ENCODE measurements at regions not wholly inside any gene's neighbourhood (a gene's known extent, or its start where the extent isn't known, plus 50 kb on each side); places are given as distances from the start of the nearest gene placed in this dataset.
"Not testable (repeated sequence)": the region's sequence is repeated elsewhere in the genome, so short reads cannot be mapped to it uniquely, and the experiment has no call there.

DNA sequence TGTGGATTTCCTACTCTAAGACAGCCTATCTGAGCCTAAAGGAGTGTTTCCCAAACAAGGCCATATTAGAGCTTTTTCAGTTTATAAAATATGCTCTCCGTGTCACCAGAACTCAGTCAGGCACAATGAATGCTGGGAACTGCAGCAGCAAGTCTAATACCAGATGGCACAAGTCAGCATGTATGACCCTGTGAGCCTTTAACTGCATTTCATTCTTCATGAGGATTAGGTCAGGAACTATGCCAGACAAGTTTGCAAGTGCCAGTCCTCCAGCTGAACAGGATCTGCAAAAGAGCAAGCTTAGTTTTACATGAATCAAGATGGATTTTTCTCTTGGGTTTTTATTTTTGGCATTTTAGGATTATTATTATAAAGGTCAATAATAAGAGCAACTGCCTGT, 66.7 kb upstream of the SAMD5 start:
- H3K36me3 ChIP-seq: no peaks in the 10 kb centered on the region
- H3K27ac ChIP-seq: no peak overlapping the region
- intact Hi-C loops (cut with DNase I; ENCODE audit: low total_unique reads): no loop called here
- no peaks in the 10 kb centered on the region for H3K4me1 ChIP-seq
- no peak for DNase-seq (ENCODE audit: low spot score in 2 of 2)
- H3K27me3 ChIP-seq: no peaks in the 10 kb centered on the region
- no peak overlapping the region for H3K4me3 ChIP-seq
- no peaks in the 10 kb centered on the region for H3K9me3 ChIP-seq
- TF ChIP-seq, protein P1, sequence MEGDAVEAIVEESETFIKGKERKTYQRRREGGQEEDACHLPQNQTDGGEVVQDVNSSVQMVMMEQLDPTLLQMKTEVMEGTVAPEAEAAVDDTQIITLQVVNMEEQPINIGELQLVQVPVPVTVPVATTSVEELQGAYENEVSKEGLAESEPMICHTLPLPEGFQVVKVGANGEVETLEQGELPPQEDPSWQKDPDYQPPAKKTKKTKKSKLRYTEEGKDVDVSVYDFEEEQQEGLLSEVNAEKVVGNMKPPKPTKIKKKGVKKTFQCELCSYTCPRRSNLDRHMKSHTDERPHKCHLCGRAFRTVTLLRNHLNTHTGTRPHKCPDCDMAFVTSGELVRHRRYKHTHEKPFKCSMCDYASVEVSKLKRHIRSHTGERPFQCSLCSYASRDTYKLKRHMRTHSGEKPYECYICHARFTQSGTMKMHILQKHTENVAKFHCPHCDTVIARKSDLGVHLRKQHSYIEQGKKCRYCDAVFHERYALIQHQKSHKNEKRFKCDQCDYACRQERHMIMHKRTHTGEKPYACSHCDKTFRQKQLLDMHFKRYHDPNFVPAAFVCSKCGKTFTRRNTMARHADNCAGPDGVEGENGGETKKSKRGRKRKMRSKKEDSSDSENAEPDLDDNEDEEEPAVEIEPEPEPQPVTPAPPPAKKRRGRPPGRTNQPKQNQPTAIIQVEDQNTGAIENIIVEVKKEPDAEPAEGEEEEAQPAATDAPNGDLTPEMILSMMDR (IDR thresholded peaks at IDR 0.05): no peak
- TF ChIP-seq POLR2A (IDR thresholded peaks at IDR 0.05) (no peak), POLR2AphosphoS5 (IDR thresholded peaks at IDR 0.05) (no peak)

DNA sequence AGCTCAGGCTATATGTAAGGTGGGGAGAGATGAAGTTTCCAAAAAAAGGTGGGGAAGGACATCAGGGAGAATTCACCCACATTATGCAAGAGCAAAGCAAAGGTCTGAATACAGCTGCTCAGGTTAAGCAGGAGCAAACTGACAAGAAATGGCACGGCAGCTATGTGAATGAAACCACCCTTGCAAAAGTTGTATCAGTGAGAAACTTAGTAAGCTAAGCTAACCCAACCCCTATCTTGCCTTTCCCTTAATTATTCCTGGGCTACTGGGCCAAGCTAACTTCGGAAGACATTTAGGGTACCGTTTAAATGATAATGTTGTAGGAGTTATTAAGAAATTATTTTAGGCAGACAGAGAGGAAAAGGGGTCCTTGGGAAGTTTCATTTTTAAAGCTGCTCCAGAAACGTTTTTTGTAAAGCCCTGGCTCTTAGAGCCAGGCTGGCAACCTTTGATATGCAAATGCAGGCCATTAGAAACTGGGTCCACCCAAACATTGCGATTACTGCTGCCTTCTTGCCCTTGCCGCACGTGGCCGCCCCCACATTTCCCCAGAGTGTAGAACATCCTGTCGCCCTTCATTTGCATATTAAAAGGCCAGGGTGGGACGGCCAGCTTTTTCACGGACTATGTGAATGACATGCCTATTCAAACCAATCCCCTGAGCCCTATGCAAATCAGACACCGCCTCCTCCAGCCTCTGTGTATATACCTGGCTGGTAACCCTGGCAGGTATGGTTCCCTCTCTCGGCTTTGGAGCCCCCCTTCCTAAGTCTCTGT, 60.5 kb upstream of the SAMD5 start:
- Histone ChIP-seq H3K4me1 (no peaks in the 10 kb centered on the region), H3K4me3 (peak overlapping the region in 2 of 3 donors; percentile 35 to 42), H3K36me3 (no peaks in the 10 kb centered on the region), H3K9me3 (no peaks in the 10 kb centered on the region), H3K27me3 (no peaks in the 10 kb centered on the region), H3K27ac (no peak overlapping the region)
- peak in 1 of 2 donors; percentile 18 for DNase-seq (ENCODE audit: low spot score in 2 of 2)
- no peak for TF ChIP-seq POLR2AphosphoS5 (IDR thresholded peaks at IDR 0.05)
- TF ChIP-seq POLR2A (IDR thresholded peaks at IDR 0.05): no peak
- TF ChIP-seq, protein P1 (IDR thresholded peaks at IDR 0.05): no peak
- intact Hi-C loops (cut with DNase I; ENCODE audit: low total_unique reads): no loop called here

DNA sequence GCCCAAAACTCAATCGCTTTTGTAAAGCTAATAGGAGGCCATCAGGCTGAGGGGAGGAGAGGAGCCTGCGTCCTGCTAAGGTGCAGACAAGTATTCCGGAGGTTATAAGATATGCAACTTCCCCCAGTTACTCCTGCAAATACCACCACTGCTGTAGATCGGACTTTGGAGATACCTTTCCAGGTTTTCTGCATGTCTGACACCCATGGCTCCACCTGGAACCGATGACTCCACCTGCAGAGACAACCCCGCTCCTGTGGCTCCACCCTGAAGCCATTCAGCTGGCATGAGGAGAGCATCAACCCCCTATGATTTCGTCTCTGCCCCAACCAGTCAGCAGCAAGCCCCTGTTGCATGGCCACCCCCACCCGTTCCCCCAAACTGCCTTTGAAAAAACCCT, 59.7 kb upstream of the SAMD5 start:
- no peaks in the 10 kb centered on the region for H3K9me3 ChIP-seq
- intact Hi-C loops (cut with DNase I; ENCODE audit: low total_unique reads): no loop called here
- DNase-seq (ENCODE audit: low spot score in 2 of 2): no peak
- TF ChIP-seq, protein P1 (IDR thresholded peaks at IDR 0.05): no peak
- H3K36me3 ChIP-seq: no peaks in the 10 kb centered on the region
- no peaks in the 10 kb centered on the region for H3K27me3 ChIP-seq
- H3K27ac ChIP-seq: no peak overlapping the region
- H3K4me3 ChIP-seq: peak overlapping the region in 1 of 3 donors; percentile 35
- no peaks in the 10 kb centered on the region for H3K4me1 ChIP-seq

DNA sequence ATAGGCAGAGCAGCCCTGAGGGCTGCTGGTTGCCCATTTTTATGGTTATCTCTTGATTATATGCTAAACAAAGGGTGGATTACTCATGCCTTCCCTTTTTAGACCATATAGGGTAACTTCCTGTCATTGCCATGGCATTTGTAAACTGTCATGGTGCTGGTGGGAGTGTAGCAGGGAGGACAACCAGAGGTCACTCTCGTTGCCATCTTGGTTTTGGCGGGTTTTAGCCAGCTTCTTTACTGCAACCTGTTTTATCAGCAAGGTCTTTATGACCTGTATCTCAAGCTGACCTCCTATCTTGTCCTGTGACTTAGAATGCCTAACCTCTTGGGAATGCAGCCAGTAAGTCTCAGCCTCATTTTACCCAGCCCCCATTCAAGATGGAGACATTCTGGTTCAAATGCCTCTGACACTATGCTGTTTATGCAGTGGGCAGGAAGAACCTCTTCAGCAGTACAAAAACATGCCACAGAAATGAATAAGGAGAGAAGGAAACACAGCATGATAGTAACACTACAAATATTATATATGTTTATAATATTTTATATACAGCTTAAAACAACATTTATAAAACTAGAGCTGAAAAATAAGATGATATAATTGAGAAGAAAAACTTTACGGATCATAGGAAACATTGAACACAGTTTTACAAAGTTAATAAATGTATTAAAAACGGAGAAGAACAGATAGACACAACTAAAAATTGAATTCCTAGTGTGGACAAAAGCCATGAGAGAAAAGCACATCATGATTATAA, 58.9 kb upstream of the SAMD5 start:
- Histone ChIP-seq H3K9me3 (no peaks in the 10 kb centered on the region), H3K4me3 (no peak overlapping the region), H3K4me1 (no peaks in the 10 kb centered on the region), H3K36me3 (no peaks in the 10 kb centered on the region), H3K27me3 (no peaks in the 10 kb centered on the region), H3K27ac (no peak overlapping the region)
- intact Hi-C loops (cut with DNase I; ENCODE audit: low total_unique reads): no loop called here
- no peak for DNase-seq (ENCODE audit: low spot score in 2 of 2)
- TF ChIP-seq, protein P1 (IDR thresholded peaks at IDR 0.05): no peak
- no peak for TF ChIP-seq POLR2A (IDR thresholded peaks at IDR 0.05)
- no peak for TF ChIP-seq POLR2AphosphoS5 (IDR thresholded peaks at IDR 0.05)

DNA sequence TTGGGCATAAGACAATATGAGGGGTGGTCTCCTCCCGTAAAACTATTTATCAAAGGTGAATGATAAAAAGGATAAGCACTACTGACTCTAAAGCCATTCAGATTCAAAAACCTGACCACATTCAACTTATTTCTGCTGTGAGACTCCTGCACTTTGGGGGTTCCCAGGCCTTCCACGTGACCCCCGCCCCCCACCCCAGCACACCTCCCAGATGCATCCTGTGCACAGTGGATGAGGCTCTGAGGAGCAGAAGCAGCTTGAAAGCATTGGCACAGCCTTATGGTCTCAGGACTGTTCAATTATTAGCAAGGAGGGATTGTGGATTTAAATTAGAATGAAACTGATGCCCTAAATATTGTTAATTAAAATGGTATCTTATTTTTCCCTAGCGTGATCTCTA, 55.1 kb upstream of the SAMD5 start:
- no peaks in the 10 kb centered on the region for H3K4me1 ChIP-seq
- DNase-seq (ENCODE audit: low spot score in 2 of 2): no peak
- H3K27ac ChIP-seq: no peak overlapping the region
- H3K36me3 ChIP-seq: no peaks in the 10 kb centered on the region
- H3K4me3 ChIP-seq: no peak overlapping the region
- H3K9me3 ChIP-seq: no peaks in the 10 kb centered on the region
- H3K27me3 ChIP-seq: no peaks in the 10 kb centered on the region
- intact Hi-C loops (cut with DNase I; ENCODE audit: low total_unique reads): no loop called here
- no peak for TF ChIP-seq POLR2AphosphoS5 (IDR thresholded peaks at IDR 0.05)
- TF ChIP-seq, protein P1 (IDR thresholded peaks at IDR 0.05): no peak
- TF ChIP-seq POLR2A (IDR thresholded peaks at IDR 0.05): no peak

DNA sequence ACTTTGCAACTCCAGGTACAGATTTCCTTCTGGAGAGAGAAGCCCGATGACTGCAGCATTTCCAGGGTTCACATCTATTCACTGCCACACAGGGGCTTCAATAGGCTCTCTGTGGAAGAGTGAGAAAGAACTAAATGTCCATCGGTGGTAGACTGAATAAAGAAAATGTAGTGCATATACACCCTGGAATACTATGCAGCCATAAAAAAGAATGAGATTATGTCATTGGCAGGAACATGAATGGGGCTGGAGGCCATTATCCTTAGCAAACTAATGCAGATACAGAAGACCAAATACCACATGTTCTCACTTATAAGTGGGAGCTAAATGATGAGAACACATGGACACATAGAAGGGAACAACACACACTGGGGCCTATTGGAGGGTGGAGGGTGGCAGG, 53.6 kb upstream of the SAMD5 start:
- H3K27me3 ChIP-seq; H3K4me3 ChIP-seq; DNase-seq (ENCODE audit: low spot score in 2 of 2); H3K9me3 ChIP-seq; H3K4me1 ChIP-seq; H3K36me3 ChIP-seq; H3K27ac ChIP-seq; intact Hi-C loops (cut with DNase I; ENCODE audit: low total_unique reads): not testable (repeated sequence)

Measured in breast epithelium (tissue), 4 donors.